Motor neuron (in vitro differentiated cells): ENCODE measurements at regions not wholly inside any gene's neighbourhood (a gene's known extent, or its start where the extent isn't known, plus 50 kb on each side); places are given as distances from the start of the nearest gene placed in this dataset.
A peak's percentile ranks its signal among the peaks of the same experiment; 100 is the strongest.
"Not testable (repeated sequence)": the region's sequence is repeated elsewhere in the genome, so short reads cannot be mapped to it uniquely, and the experiment has no call there.

Source experiments
- ATAC-seq, 8 experiments: fragments of 200-7000 bp; cut with Tn5 transposase; replicated peaks in 6 of 8; 2 replicates each; pipeline ENCODE4 v1.8.0; 2021; ENCODE audit warnings: mild to moderate bottlenecking in 8 of 8, moderate library complexity in 8 of 8
- H3K27ac ChIP-seq, 2 donors: fragments of 250-450 bp; sonication (Bioruptor Pico); 2 replicates each; pipeline ENCODE4 v1.9.0; 2021; ENCODE audit warnings: antibody characterized with exemption in 2 of 2, mild to moderate bottlenecking in 2 of 2, moderate library complexity in 1 of 2
- H3K4me1 ChIP-seq, 2 donors: fragments of 250-450 bp; sonication (Bioruptor Pico); replicated peaks in 1 of 2; 2 replicates each; pipeline ENCODE4 v1.6.1; 2021; ENCODE audit warnings: antibody characterized with exemption in 2 of 2, mild to moderate bottlenecking in 2 of 2, moderate library complexity in 1 of 2
- H3K4me3 ChIP-seq, 5 donors: fragments of 250-450 bp; sonication (Bioruptor Pico); 2 replicates each; pipeline ENCODE4 v1.9.0; 2021; ENCODE audit warnings: antibody characterized with exemption in 5 of 5, mild to moderate bottlenecking in 5 of 5, moderate library complexity in 4 of 5
- whole genome bisulfite sequencing, 10 experiments: fragments of 450-650 bp; shearing (Covaris generic); methylation state at CpG; one replicate each; pipeline ENCODE4 v1.0.0; 2022; 5-methylcytosine and 5-hydroxymethylcytosine counted together
- in situ Hi-C, 9 experiments: fragments of 400-800 bp; cut with MboI; loops; one replicate each; pipeline ENCODE4 v1.15.0; 2021; ENCODE audit warnings: low sequenced_read_pairs in 9 of 9, low pct_unique_long_range_greater_than_20kb in 2 of 9; ENCODE audit not compliant: unreplicated experiment in 9 of 9

DNA sequence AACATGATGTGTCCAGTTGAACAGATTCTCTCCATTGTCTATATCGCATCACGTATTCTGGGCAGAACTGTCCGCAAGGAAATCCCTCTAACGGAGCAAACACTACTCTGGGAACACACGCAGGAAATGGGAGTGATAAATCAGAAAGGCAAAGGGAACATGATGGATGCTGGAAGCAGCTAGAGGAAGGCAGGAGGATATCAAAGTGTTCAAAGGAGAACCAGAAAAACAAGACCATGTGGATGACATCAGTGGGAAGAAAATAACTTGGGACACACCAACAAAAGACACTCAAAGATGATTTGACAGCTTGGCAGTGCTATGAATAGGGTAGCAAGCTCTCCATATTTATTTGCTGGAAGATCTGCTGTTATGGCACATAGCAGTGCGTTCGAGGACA lies 142.9 kb downstream of the PLK2 start:
- ATAC-seq = peak in 4 of 8 experiments; percentile 32 to 64 (median 36)
- no peak overlapping the region for H3K27ac ChIP-seq
- WGBS, 10 experiments = 75 to 93% (median 87%) methylated on average over 4 to 7 of the region's 7 CpGs; no CpG with 5 or more reads in 1 of the 10 experiments
- H3K4me1 ChIP-seq = no peaks in the 10 kb centered on the region
- no peak overlapping the region for H3K4me3 ChIP-seq
- in situ Hi-C loops = no loop called here

DNA sequence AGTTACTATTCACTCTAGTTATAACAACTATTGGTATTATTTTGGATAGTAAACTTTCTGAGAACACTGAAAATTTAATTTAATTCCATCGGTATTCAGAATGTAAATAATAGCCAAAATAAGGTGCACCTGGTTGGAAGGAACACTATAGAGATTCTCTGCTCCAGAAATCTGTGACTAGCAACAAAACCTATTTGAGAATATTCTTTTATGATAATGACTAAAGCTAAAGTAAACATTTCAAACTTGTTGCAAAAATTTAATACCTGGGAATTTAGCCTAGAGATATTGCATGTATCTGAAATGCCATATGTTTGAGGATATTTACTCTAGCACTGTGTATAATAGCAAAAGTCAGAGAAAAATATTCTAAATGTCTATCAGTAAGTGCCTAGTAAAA lies 144.1 kb downstream of the PLK2 start:
- no peak for ATAC-seq
- in situ Hi-C loops = no loop called here
- Histone ChIP-seq H3K27ac (no peak overlapping the region), H3K4me1 (no peaks in the 10 kb centered on the region), H3K4me3 (no peak overlapping the region)
- 91 to 100% (median 100%) methylated on average over 1 of the region's 1 CpG; no CpG with 5 or more reads in 2 of the 10 experiments for WGBS, 10 experiments

GRCh38 chr5:58314356-58315210 lies 145.3 kb downstream of the PLK2 start:
- in situ Hi-C loops = no loop called here
- Histone ChIP-seq H3K4me1 (no peaks in the 10 kb centered on the region), H3K4me3 (no peak overlapping the region), H3K27ac (no peak overlapping the region)
- 83 to 96% (median 93%) methylated on average over 1 to 4 of the region's 4 CpGs; no CpG with 5 or more reads in 1 of the 10 experiments for WGBS, 10 experiments
- ATAC-seq = peak in 5 of 8 experiments; percentile 86 to 92 (median 91)

- in situ Hi-C loops = no loop called here
- Histone ChIP-seq H3K4me1 (no peaks in the 10 kb centered on the region), H3K27ac (no peak overlapping the region), H3K4me3 (no peak overlapping the region)
- peak in 2 of 8 experiments; percentile 64 to 85 for ATAC-seq
- WGBS, 10 experiments = 8 to 100% (median 78%) methylated on average over 1 to 5 of the region's 5 CpGs; no CpG with 5 or more reads in 1 of the 10 experiments
Observed at GRCh38 chr5:58312299-58312698, 147.6 kb downstream of the PLK2 start.

DNA sequence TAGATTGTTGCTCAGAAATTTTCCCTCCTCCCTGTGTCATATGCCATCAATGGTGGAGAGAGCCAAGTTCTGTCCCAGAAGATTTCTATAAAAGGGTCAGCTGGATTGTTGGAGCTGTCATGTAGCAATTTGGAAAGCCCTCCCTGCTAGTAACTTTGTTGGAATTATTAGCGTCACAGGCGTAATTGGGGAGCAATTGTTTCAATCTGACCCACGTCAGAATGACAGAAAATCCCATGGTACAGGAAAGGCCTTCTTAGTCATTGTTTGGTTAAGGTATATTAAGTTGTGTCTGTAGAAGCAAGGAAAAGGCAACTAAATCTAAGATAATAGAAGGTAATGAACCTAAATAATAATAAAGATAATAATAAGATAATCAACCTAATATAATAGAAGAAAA lies 148.4 kb downstream of the PLK2 start:
- Histone ChIP-seq H3K27ac (no peak overlapping the region), H3K4me3 (no peak overlapping the region), H3K4me1 (no peaks in the 10 kb centered on the region)
- in situ Hi-C loops = no loop called here
- 67 to 100% (median 96%) methylated on average over 1 to 3 of the region's 3 CpGs; no CpG with 5 or more reads in 1 of the 10 experiments for WGBS, 10 experiments
- no peak for ATAC-seq

DNA sequence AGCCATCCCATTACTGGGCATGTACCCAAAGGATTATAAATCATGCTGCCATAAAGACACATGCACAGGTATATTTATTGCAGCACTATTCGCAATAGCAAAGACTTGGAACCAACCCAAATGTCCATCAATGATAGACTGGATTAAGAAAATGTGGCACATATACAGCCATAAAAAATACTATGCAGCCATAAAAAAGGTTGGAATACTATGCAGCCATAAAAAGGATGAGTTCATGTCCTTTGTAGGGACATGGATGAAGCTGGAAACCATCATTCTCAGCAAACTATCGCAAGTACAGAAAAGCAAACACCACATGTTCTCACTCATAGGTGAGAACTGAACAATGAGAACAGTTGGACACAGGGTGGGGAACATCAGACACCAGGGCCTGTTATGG lies 151.5 kb downstream of the PLK2 start:
- in situ Hi-C loops, H3K27ac ChIP-seq, ATAC-seq, H3K4me1 ChIP-seq, H3K4me3 ChIP-seq: not testable (repeated sequence)
- 80 to 100% (median 100%) methylated on average over 1 to 2 of the region's 2 CpGs; no CpG with 5 or more reads in 6 of the 10 experiments for WGBS, 10 experiments

GRCh38 chr5:58300346-58300895 lies 159.5 kb downstream of the PLK2 start:
- WGBS, 10 experiments = 75 to 100% (median 88%) methylated on average over 1 to 2 of the region's 2 CpGs
- Histone ChIP-seq H3K27ac (no peak overlapping the region), H3K4me3 (no peak overlapping the region), H3K4me1 (no peaks in the 10 kb centered on the region)
- ATAC-seq = no peak
- in situ Hi-C loops = no loop called here

DNA sequence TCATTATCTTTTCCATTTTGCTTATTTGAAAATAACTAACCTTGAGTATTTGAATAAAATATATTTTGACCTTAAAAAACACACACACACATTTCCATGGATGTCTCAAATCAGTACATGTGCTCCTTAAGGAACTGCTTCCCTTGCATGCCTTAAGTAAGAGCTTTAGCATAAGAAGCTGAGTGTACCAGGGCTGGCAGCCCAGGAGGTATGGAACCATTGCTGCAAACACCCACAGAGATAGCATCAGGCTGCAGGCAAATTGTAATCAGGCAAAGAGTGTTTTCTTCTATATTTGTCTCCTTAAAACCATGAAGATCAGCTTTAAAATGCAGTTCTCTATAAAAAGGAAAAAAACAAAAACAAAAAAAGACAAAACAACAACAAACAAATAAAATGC lies 160.6 kb downstream of the PLK2 start:
- H3K4me1 ChIP-seq = no peaks in the 10 kb centered on the region
- no peak overlapping the region for H3K27ac ChIP-seq
- in situ Hi-C loops = no loop called here
- H3K4me3 ChIP-seq = no peak overlapping the region
- peak in 3 of 8 experiments; percentile 43 to 84 (median 83) for ATAC-seq

GRCh38 chr5:58294598-58295305 lies 165.1 kb downstream of the PLK2 start:
- in situ Hi-C loops = no loop called here
- no peaks in the 10 kb centered on the region for H3K4me1 ChIP-seq
- H3K27ac ChIP-seq = no peak overlapping the region

GRCh38 chr5:58288275-58288674 lies 171.6 kb downstream of the PLK2 start:
- in situ Hi-C loops, H3K27ac ChIP-seq, H3K4me3 ChIP-seq, ATAC-seq, H3K4me1 ChIP-seq: not testable (repeated sequence)
- 61 to 100% (median 80%) methylated on average over 1 to 8 of the region's 10 CpGs; no CpG with 5 or more reads in 5 of the 10 experiments for WGBS, 10 experiments

More at GRCh38 chr5:58294598-58295305, 165.1 kb downstream of the PLK2 start:
- ATAC-seq = no peak
- 11 to 100% (median 72%) methylated on average over 1 of the region's 1 CpG; no CpG with 5 or more reads in 4 of the 10 experiments for WGBS, 10 experiments
- H3K4me3 ChIP-seq = no peak overlapping the region

- in situ Hi-C loops = no loop called here
- ATAC-seq = no peak
- Histone ChIP-seq H3K4me3 (no peak overlapping the region), H3K4me1 (no peaks in the 10 kb centered on the region), H3K27ac (no peak overlapping the region)
- 86 to 100% (median 100%) methylated on average over 1 of the region's 1 CpG; no CpG with 5 or more reads in 3 of the 10 experiments for WGBS, 10 experiments
Observed at GRCh38 chr5:58286741-58287140, 173.1 kb downstream of the PLK2 start.

GRCh38 chr5:58285900-58286299 lies 174.0 kb downstream of the PLK2 start:
- in situ Hi-C loops = no loop called here
- WGBS, 10 experiments = 13 to 100% (median 83%) methylated on average over 1 to 2 of the region's 2 CpGs; no CpG with 5 or more reads in 2 of the 10 experiments
- peak in 3 of 8 experiments; percentile 34 to 81 (median 66) for ATAC-seq

GRCh38 chr5:58284886-58285285 lies 175.0 kb downstream of the PLK2 start:
- 71 to 100% (median 96%) methylated on average over 1 to 2 of the region's 2 CpGs; no CpG with 5 or more reads in 2 of the 10 experiments for WGBS, 10 experiments
- Histone ChIP-seq H3K27ac (no peak overlapping the region), H3K4me1 (no peaks in the 10 kb centered on the region), H3K4me3 (no peak overlapping the region)
- in situ Hi-C loops = no loop called here
- no peak for ATAC-seq

More at GRCh38 chr5:58285900-58286299, 174.0 kb downstream of the PLK2 start:
- Histone ChIP-seq H3K4me1 (no peaks in the 10 kb centered on the region), H3K4me3 (no peak overlapping the region), H3K27ac (no peak overlapping the region)
